K562 (cell line): ENCODE measurements at regions not wholly inside any gene's neighbourhood (a gene's known extent, or its start where the extent isn't known, plus 50 kb on each side); places are given as distances from the start of the nearest gene placed in this dataset.

Experiments
- ATAC-seq: fragments of 200-7000 bp; cut with Tn5 transposase; 3 replicates; pipeline ENCODE4 v1.9.1; 2020; ENCODE audit warnings: moderate library complexity
- BruUV-seq: library from RNA; stranded (reverse); fragments of 400-500 nt; replicated peaks from 2 replicates; lab custom pipeline; 2021; lab: Mats Ljungman, UMichigan
- CTCF ChIA-PET: fragments of 300-600 bp; formaldehyde crosslinking; extraction: SDS; loops from one replicate; lab custom pipeline; 2021; ENCODE audit warnings: low intra/inter-chr PET ratio; lab: Yijun Ruan, JAX
- POLR2A ChIA-PET: fragments of 300-600, 350-650 bp; sonication (Branson Sonifier 250); formaldehyde crosslinking; extraction: SDS; loops from one replicate; lab custom pipeline; 2021; ENCODE audit warnings: antibody characterized with exemption, inconsistent platforms; lab: Yijun Ruan, JAX
- DNase-seq, 4 experiments: peaks; one replicate each; pipeline versions ENCODE4 v3.0.0 to v3.0.0-alpha.2; 2011 to 2018; ENCODE audit warnings: low spot score in 3 of 4, mixed read lengths in 3 of 4; ENCODE audit errors: extremely low read depth in 1 of 4
- FAIRE-seq: peaks from 2 replicates; lab custom pipeline; 2011; peaks lifted over from hg19 to GRCh38; lab: Jason Lieb, UNC
- H2AFZ ChIP-seq: 2 replicates; pipeline ENCODE4 v1.6.0; 2011; ENCODE audit warnings: low read depth, low read length, control low read depth, inconsistent platforms
- H3K27ac ChIP-seq: fragments of 200-600 bp; 3 replicates; pipeline ENCODE4 v1.8.0; 2011; ENCODE audit warnings: low read depth, mild to moderate bottlenecking, control low read depth, inconsistent platforms, low read length, moderate library complexity, mixed read lengths; ENCODE audit errors: extremely low read depth
- H3K27me3 ChIP-seq, 2 experiments: fragments of 300-600 bp in 1 of 2; 2 replicates in 1 of 2; 3 replicates in 1 of 2; pipeline versions ENCODE4 v1.6.0 to v1.8.0; 2011; ENCODE audit warnings: inconsistent platforms in 2 of 2, low read length in 2 of 2, mild to moderate bottlenecking in 1 of 2, mixed read lengths in 1 of 2, moderate library complexity in 1 of 2; ENCODE audit not compliant: control insufficient read depth in 2 of 2, insufficient read depth in 2 of 2
- H3K36me3 ChIP-seq: fragments of 300-600 bp; 3 replicates; pipeline ENCODE4 v1.8.0; 2011; ENCODE audit warnings: mild to moderate bottlenecking, low read length, inconsistent platforms; ENCODE audit not compliant: control insufficient read depth, insufficient read depth
- H3K4me1 ChIP-seq, 2 experiments: fragments of 200-600 bp in 1 of 2; replicated peaks in 1 of 2; 2 replicates in 1 of 2; 3 replicates in 1 of 2; pipeline versions ENCODE4 v1.5.1 to v1.8.0; 2011; ENCODE audit warnings: inconsistent platforms in 2 of 2, low read length in 2 of 2, mild to moderate bottlenecking in 1 of 2, mixed read lengths in 1 of 2, moderate library complexity in 1 of 2; ENCODE audit not compliant: control insufficient read depth in 2 of 2, insufficient read depth in 2 of 2
- H3K4me2 ChIP-seq: 2 replicates; pipeline ENCODE4 v1.6.1; 2011; ENCODE audit warnings: low read length, control low read depth, inconsistent platforms, mixed read lengths; ENCODE audit not compliant: insufficient read depth
- H3K4me3 ChIP-seq: fragments of 200-600 bp; sonication (generic), shearing (Covaris generic); 2 replicates; pipeline ENCODE4 v1.5.1; 2016; ENCODE audit warnings: control low read depth, inconsistent platforms
- H3K79me2 ChIP-seq: fragments of 200-600 bp; 3 replicates; pipeline ENCODE4 v1.8.0; 2011; ENCODE audit warnings: low read length, inconsistent platforms; ENCODE audit not compliant: control insufficient read depth, insufficient read depth
- H3K9ac ChIP-seq, 2 experiments: 2 replicates each; pipeline versions ENCODE4 v1.6.0 to v1.6.1; 2011; ENCODE audit warnings: low read depth in 2 of 2, low read length in 2 of 2, control low read depth in 1 of 2, inconsistent platforms in 1 of 2, mild to moderate bottlenecking in 1 of 2, mixed read lengths in 1 of 2; ENCODE audit not compliant: insufficient read depth in 1 of 2
- H3K9me1 ChIP-seq: one replicate; pipeline ENCODE4 v1.6.0; 2011; ENCODE audit warnings: inconsistent platforms, mild to moderate bottlenecking, low read length, moderate library complexity; ENCODE audit not compliant: control insufficient read depth, insufficient read depth
- H3K9me3 ChIP-seq: replicated peaks from 2 replicates; pipeline ENCODE4 v1.5.1; 2011; ENCODE audit warnings: low read depth, low read length, inconsistent platforms; ENCODE audit not compliant: control insufficient read depth, insufficient read depth
- H4K20me1 ChIP-seq: replicated peaks from 2 replicates; pipeline ENCODE4 v1.6.1; 2011; ENCODE audit warnings: low read length, inconsistent platforms, mixed read lengths; ENCODE audit not compliant: control insufficient read depth, insufficient read depth
- DACH1 ChIP-seq: fragments of 450-650 bp; IDR thresholded peaks from 2 replicates; pipeline ENCODE4 v1.6.1; 2018; ENCODE audit not compliant: partially characterized antibody
- ETS1 ChIP-seq: conservative IDR thresholded peaks from 2 replicates; pipeline ENCODE4 v1.6.1; 2011; ENCODE audit warnings: low read depth, mild to moderate bottlenecking, low read length; ENCODE audit not compliant: control insufficient read depth
- EWSR1 ChIP-seq: fragments of 450-650 bp; IDR thresholded peaks from 2 replicates; pipeline ENCODE4 v1.6.1; 2018; ENCODE audit warnings: borderline replicate concordance, mild to moderate bottlenecking, low read depth, moderate library complexity; ENCODE audit not compliant: partially characterized antibody
- KAT2B ChIP-seq: IDR thresholded peaks from one replicate; pipeline ENCODE4 v1.6.1; 2012; ENCODE audit warnings: low read depth, mild to moderate bottlenecking, control low read depth, inconsistent platforms, low read length, moderate library complexity
- KLF16 ChIP-seq: IDR thresholded peaks from 2 replicates; pipeline ENCODE4 v1.6.1; 2016; ENCODE audit warnings: antibody characterized with exemption
- RNF2 ChIP-seq: sonication (generic); IDR thresholded peaks from 2 replicates; pipeline ENCODE4 v1.6.1; 2016
- RUNX1 ChIP-seq: sonication (generic); IDR thresholded peaks from 2 replicates; pipeline ENCODE4 v1.6.1; 2016; ENCODE audit warnings: antibody characterized with exemption, low read depth
- SOX6 ChIP-seq: fragments of 450-650 bp; IDR thresholded peaks from 2 replicates; pipeline ENCODE4 v1.6.1; 2014; ENCODE audit warnings: mild to moderate bottlenecking
- SP1 ChIP-seq: sonication (generic); formaldehyde crosslinking; IDR thresholded peaks from 2 replicates; pipeline ENCODE4 v1.8.1; 2022; ENCODE audit warnings: mild to moderate bottlenecking, missing genetic modification reagents
- XRCC5 ChIP-seq: fragments of 200-400 bp; formaldehyde crosslinking; IDR thresholded peaks from 2 replicates; pipeline ENCODE4 v1.6.1; 2017; ENCODE audit warnings: low read depth, mild to moderate bottlenecking, low read length
- ZNF23 ChIP-seq: fragments of 250-450 bp; sonication (Bioruptor Pico); IDR thresholded peaks from 2 replicates; pipeline ENCODE4 v1.4.0; 2020; ENCODE audit warnings: mild to moderate bottlenecking
- ZNF511 ChIP-seq: sonication (generic); formaldehyde crosslinking; IDR thresholded peaks from 2 replicates; pipeline ENCODE4 v1.8.0; 2022; ENCODE audit warnings: mild to moderate bottlenecking, missing genetic modification reagents
- WGBS: fragments of 100-300 bp; shearing (Covaris generic); methylation state at CpG from one replicate; pipeline ENCODE4 v1.1.6; 2016; ENCODE audit warnings: low coverage, mixed read lengths; ENCODE audit not compliant: insufficient coverage; ENCODE audit errors: missing lambda C conversion rate; 5-methylcytosine and 5-hydroxymethylcytosine counted together
- in situ Hi-C: fragments of 300-500 bp; cut with MboI; formaldehyde crosslinking; loops from 4 replicates; pipeline ENCODE4 v1.15.0; 2018; ENCODE audit warnings: inconsistent platforms, mixed read lengths
- intact Hi-C: fragments of 100-400 bp; cut with micrococcal nuclease; formaldehyde crosslinking; loops from 2 replicates; pipeline ENCODE4 v1.14.2; 2022

GRCh38 chr2:236430584-236430983 is 139.0 kb upstream of the ACKR3 start:
- TF ChIP-seq ZNF511 (CRISPR knock-in tag): no peak
- TF ChIP-seq XRCC5: no peak
- no peak for TF ChIP-seq ETS1
- no peak for TF ChIP-seq SOX6
- TF ChIP-seq ZNF23 (CRISPR knock-in tag): no peak
- TF ChIP-seq RUNX1: no peak
- TF ChIP-seq EWSR1: no peak
- TF ChIP-seq KAT2B: no peak
- no peak for TF ChIP-seq DACH1
- TF ChIP-seq KLF16: no peak
- no peak for TF ChIP-seq RNF2
- TF ChIP-seq SP1 (CRISPR knock-in tag): no peak
- TF ChIP-seq, all 486 proteins: peak for 0
- no peak for FAIRE-seq
- WGBS: 0% methylated on average over 1 of the region's 2 CpGs
- intact Hi-C loops: no loop called here
- no TSS peak for BruUV-seq
- Histone ChIP-seq H3K9me1 (no peaks in the 10 kb centered on the region), H3K4me1 (no peaks in the 10 kb centered on the region), H3K4me2 (no peak overlapping the region), H3K27ac (no peak overlapping the region), H3K9ac (no peak overlapping the region), H3K36me3 (no peaks in the 10 kb centered on the region), H3K9me3 (no peaks in the 10 kb centered on the region), H4K20me1 (no peaks in the 10 kb centered on the region), H3K27me3 (no peaks in the 10 kb centered on the region), H2AFZ (no peak overlapping the region), H3K4me3 (no peak overlapping the region), H3K79me2 (no peaks in the 10 kb centered on the region)
- ChIA-PET CTCF (no interaction called here), POLR2A (no interaction called here)
- ATAC-seq: no peak
- no peak for DNase-seq
- in situ Hi-C loops: no loop called here
